ENCODE measurements at regions not wholly inside any gene's neighbourhood (a gene's known extent, or its start where the extent isn't known, plus 50 kb on each side); places are given as distances from the start of the nearest gene placed in this dataset.
"Not testable (repeated sequence)": the region's sequence is repeated elsewhere in the genome, so short reads cannot be mapped to it uniquely, and the experiment has no call there.

- not testable (repeated sequence) for TF ChIP-seq EZH2 (IDR thresholded peaks at IDR 0.05; ENCODE audit: borderline replicate concordance, low read depth, low read length, poor library complexity, severe bottlenecking); CTCF (conservative IDR thresholded peaks at IDR 0.05; ENCODE audit: low read depth, low read length)
These were observed 71.7 kb downstream of the SPDYE17 start for GRCh38 chr7:76960400-76960986.
